Ovary (tissue), 3 donors: ENCODE measurements at regions not wholly inside any gene's neighbourhood (a gene's known extent, or its start where the extent isn't known, plus 50 kb on each side); places are given as distances from the start of the nearest gene placed in this dataset.

ENCODE experiments used
- CTCF ChIP-seq, 3 donors: fragments of 450-650 bp in 2 of 3; fragments of 200-600 bp in 1 of 3; IDR thresholded peaks; one replicate each; pipeline versions ENCODE4 v1.5.1 to v1.8.0; 2016 to 2022; ENCODE audit warnings: antibody characterized with exemption in 3 of 3, mild to moderate bottlenecking in 1 of 3
- POLR2A ChIP-seq: fragments of 450-650 bp; IDR thresholded peaks from one replicate; pipeline ENCODE4 v1.6.1; 2017; ENCODE audit warnings: antibody characterized with exemption, mild to moderate bottlenecking, moderate library complexity
- donor health status: DM: no; HTN: no; CAD: no.

GRCh38 chr21:35451276-35451675 lies 402.2 kb upstream of the RUNX1 start:
- TF ChIP-seq POLR2A (no peak), CTCF (IDR thresholded peaks at IDR 0.05) (no peak)
